ENCODE measurements at regions not wholly inside any gene's neighbourhood (a gene's known extent, or its start where the extent isn't known, plus 50 kb on each side); places are given as distances from the start of the nearest gene placed in this dataset.
"Not testable (repeated sequence)": the region's sequence is repeated elsewhere in the genome, so short reads cannot be mapped to it uniquely, and the experiment has no call there.

DNA sequence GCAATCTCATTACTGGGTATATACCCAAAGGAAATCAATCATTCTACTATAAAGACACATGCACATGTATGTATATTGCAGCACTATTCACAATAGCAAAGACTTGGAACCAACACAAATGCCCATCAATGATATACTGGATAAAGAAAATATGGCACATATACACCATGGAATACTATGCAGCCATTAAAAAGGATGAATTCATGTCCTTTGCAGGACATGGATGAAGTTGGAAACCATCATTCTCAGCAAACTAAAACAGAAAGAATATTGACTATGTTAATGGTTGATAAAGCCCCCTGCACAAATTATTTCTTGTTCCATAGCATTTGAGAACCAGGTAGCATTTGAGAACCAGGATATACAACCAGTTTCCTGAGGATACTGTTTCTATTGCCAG lies 327.2 kb upstream of the SLC39A10 start:
- TF ChIP-seq FOXK2 (IDR thresholded peaks at IDR 0.05); TARDBP (IDR thresholded peaks at IDR 0.05; ENCODE audit: borderline replicate concordance); TAF1 (IDR thresholded peaks at IDR 0.05; ENCODE audit: borderline replicate concordance, low read depth, low read length); SIN3A (IDR thresholded peaks at IDR 0.05; ENCODE audit: low read depth, low read length): not testable (repeated sequence)
- TF ChIP-seq, protein P1, sequence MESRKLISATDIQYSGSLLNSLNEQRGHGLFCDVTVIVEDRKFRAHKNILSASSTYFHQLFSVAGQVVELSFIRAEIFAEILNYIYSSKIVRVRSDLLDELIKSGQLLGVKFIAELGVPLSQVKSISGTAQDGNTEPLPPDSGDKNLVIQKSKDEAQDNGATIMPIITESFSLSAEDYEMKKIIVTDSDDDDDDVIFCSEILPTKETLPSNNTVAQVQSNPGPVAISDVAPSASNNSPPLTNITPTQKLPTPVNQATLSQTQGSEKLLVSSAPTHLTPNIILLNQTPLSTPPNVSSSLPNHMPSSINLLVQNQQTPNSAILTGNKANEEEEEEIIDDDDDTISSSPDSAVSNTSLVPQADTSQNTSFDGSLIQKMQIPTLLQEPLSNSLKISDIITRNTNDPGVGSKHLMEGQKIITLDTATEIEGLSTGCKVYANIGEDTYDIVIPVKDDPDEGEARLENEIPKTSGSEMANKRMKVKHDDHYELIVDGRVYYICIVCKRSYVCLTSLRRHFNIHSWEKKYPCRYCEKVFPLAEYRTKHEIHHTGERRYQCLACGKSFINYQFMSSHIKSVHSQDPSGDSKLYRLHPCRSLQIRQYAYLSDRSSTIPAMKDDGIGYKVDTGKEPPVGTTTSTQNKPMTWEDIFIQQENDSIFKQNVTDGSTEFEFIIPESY (IDR thresholded peaks at IDR 0.05): not testable (repeated sequence)

Data from GM12878 (cell line).